ENCODE measurements at regions not wholly inside any gene's neighbourhood (a gene's known extent, or its start where the extent isn't known, plus 50 kb on each side); places are given as distances from the start of the nearest gene placed in this dataset.
"Not testable (repeated sequence)": the region's sequence is repeated elsewhere in the genome, so short reads cannot be mapped to it uniquely, and the experiment has no call there.

GRCh38 chr9:110013064-110013463 is 194.9 kb downstream of the C9orf152 start:
- Histone ChIP-seq H3K36me3 (ENCODE audit: control insufficient read depth, insufficient read depth, low read length) (no peaks in the 10 kb centered on the region), H3K27me3 (ENCODE audit: control insufficient read depth, insufficient read depth, low read length) (no peaks in the 10 kb centered on the region), H3K4me3 (ENCODE audit: low read depth, low read length) (no peak overlapping the region)
- no peak for TF ChIP-seq CTCF (IDR thresholded peaks at IDR 0.05; ENCODE audit: insufficient read depth, low read length, poor library complexity, severe bottlenecking)
- DNase-seq (ENCODE audit: low read depth): no peak

GRCh38 chr9:110015759-110016158 is 192.2 kb downstream of the C9orf152 start:
- no peaks in the 10 kb centered on the region for H3K27me3 ChIP-seq (ENCODE audit: control insufficient read depth, insufficient read depth, low read length)
- H3K4me3 ChIP-seq (ENCODE audit: low read depth, low read length): no peak overlapping the region
- no peaks in the 10 kb centered on the region for H3K36me3 ChIP-seq (ENCODE audit: control insufficient read depth, insufficient read depth, low read length)
- peak; percentile 79 for DNase-seq (ENCODE audit: low read depth)
- no peak for TF ChIP-seq CTCF (IDR thresholded peaks at IDR 0.05; ENCODE audit: insufficient read depth, low read length, poor library complexity, severe bottlenecking)

GRCh38 chr9:110016340-110016739 is 191.6 kb downstream of the C9orf152 start:
- Histone ChIP-seq H3K27me3 (ENCODE audit: control insufficient read depth, insufficient read depth, low read length) (no peaks in the 10 kb centered on the region), H3K36me3 (ENCODE audit: control insufficient read depth, insufficient read depth, low read length) (no peaks in the 10 kb centered on the region), H3K4me3 (ENCODE audit: low read depth, low read length) (no peak overlapping the region)
- no peak for TF ChIP-seq CTCF (IDR thresholded peaks at IDR 0.05; ENCODE audit: insufficient read depth, low read length, poor library complexity, severe bottlenecking)
- no peak for DNase-seq (ENCODE audit: low read depth)

- not testable (repeated sequence) for H3K4me3 ChIP-seq (ENCODE audit: low read depth, low read length); H3K27me3 ChIP-seq (ENCODE audit: control insufficient read depth, insufficient read depth, low read length); DNase-seq (ENCODE audit: low read depth); H3K36me3 ChIP-seq (ENCODE audit: control insufficient read depth, insufficient read depth, low read length)
Observed at GRCh38 chr9:110020216-110020615, 187.7 kb downstream of the C9orf152 start.

GRCh38 chr9:110021891-110022290 is 186.1 kb downstream of the C9orf152 start:
- Histone ChIP-seq H3K27me3 (ENCODE audit: control insufficient read depth, insufficient read depth, low read length) (no peaks in the 10 kb centered on the region), H3K36me3 (ENCODE audit: control insufficient read depth, insufficient read depth, low read length) (no peaks in the 10 kb centered on the region), H3K4me3 (ENCODE audit: low read depth, low read length) (no peak overlapping the region)
- no peak for DNase-seq (ENCODE audit: low read depth)
- no peak for TF ChIP-seq CTCF (IDR thresholded peaks at IDR 0.05; ENCODE audit: insufficient read depth, low read length, poor library complexity, severe bottlenecking)

- not testable (repeated sequence) for H3K4me3 ChIP-seq (ENCODE audit: low read depth, low read length); H3K36me3 ChIP-seq (ENCODE audit: control insufficient read depth, insufficient read depth, low read length); DNase-seq (ENCODE audit: low read depth); H3K27me3 ChIP-seq (ENCODE audit: control insufficient read depth, insufficient read depth, low read length)
Observed at GRCh38 chr9:110023221-110023620, 184.7 kb downstream of the C9orf152 start.

- TF ChIP-seq CTCF (IDR thresholded peaks at IDR 0.05; ENCODE audit: insufficient read depth, low read length, poor library complexity, severe bottlenecking): no peak
- H3K27me3 ChIP-seq (ENCODE audit: control insufficient read depth, insufficient read depth, low read length): no peaks in the 10 kb centered on the region
- no peak for DNase-seq (ENCODE audit: low read depth)
- H3K4me3 ChIP-seq (ENCODE audit: low read depth, low read length): no peak overlapping the region
- no peaks in the 10 kb centered on the region for H3K36me3 ChIP-seq (ENCODE audit: control insufficient read depth, insufficient read depth, low read length)
Observed at GRCh38 chr9:110025551-110026170, 182.3 kb downstream of the C9orf152 start.
